DND-41 (cell line): ENCODE measurements at regions not wholly inside any gene's neighbourhood (a gene's known extent, or its start where the extent isn't known, plus 50 kb on each side); places are given as distances from the start of the nearest gene placed in this dataset.

Experiments
- ATAC-seq: fragments of 200-7000 bp; cut with Tn5 transposase; 3 replicates; pipeline ENCODE4 v1.9.1; 2021; ENCODE audit warnings: low read depth; ENCODE audit not compliant: insufficient read depth
- DNase-seq: peaks from one replicate; pipeline ENCODE4 v3.0.0-alpha.2; 2020
- H2AFZ ChIP-seq: 2 replicates; pipeline ENCODE4 v1.6.0; 2012; ENCODE audit warnings: low read depth, low read length
- H3K27ac ChIP-seq: 2 replicates; pipeline ENCODE4 v1.5.1; 2012; ENCODE audit warnings: low read length, inconsistent platforms
- H3K27me3 ChIP-seq: fragments of 200-600 bp; sonication (generic); 2 replicates; pipeline ENCODE4 v1.6.0; 2012; ENCODE audit warnings: low read length, mild to moderate bottlenecking, inconsistent platforms; ENCODE audit not compliant: insufficient read depth, poor library complexity
- H3K36me3 ChIP-seq: 2 replicates; pipeline ENCODE4 v1.5.1; 2012; ENCODE audit warnings: low read length, inconsistent platforms; ENCODE audit not compliant: insufficient read depth
- H3K4me1 ChIP-seq: 2 replicates; pipeline ENCODE4 v1.5.1; 2012; ENCODE audit warnings: mild to moderate bottlenecking, low read length; ENCODE audit not compliant: insufficient read depth
- H3K4me2 ChIP-seq: 2 replicates; pipeline ENCODE4 v1.6.0; 2012; ENCODE audit warnings: mild to moderate bottlenecking, moderate library complexity, low read length, inconsistent platforms; ENCODE audit not compliant: insufficient read depth
- H3K4me3 ChIP-seq, 2 experiments: fragments of 200-600 bp in 1 of 2; shearing (Covaris generic) in 1 of 2; 2 replicates each; pipeline ENCODE4 v1.5.1; 2012 to 2016; ENCODE audit warnings: inconsistent platforms in 2 of 2, low read length in 2 of 2, mild to moderate bottlenecking in 2 of 2, low read depth in 1 of 2, moderate library complexity in 1 of 2
- H3K79me2 ChIP-seq: 2 replicates; pipeline ENCODE4 v1.6.0; 2012; ENCODE audit warnings: low read length, inconsistent platforms; ENCODE audit not compliant: insufficient read depth
- H3K9ac ChIP-seq: 2 replicates; pipeline ENCODE4 v1.6.0; 2012; ENCODE audit warnings: low read depth, mild to moderate bottlenecking, inconsistent platforms, low read length, moderate library complexity
- H3K9me3 ChIP-seq: 2 replicates; pipeline ENCODE4 v1.5.1; 2012; ENCODE audit warnings: low read length, moderate library complexity, mild to moderate bottlenecking, inconsistent platforms; ENCODE audit not compliant: insufficient read depth, severe bottlenecking
- H4K20me1 ChIP-seq: 2 replicates; pipeline ENCODE4 v1.6.0; 2012; ENCODE audit warnings: low read length; ENCODE audit not compliant: insufficient read depth
- CTCF ChIP-seq: IDR thresholded peaks from 2 replicates; pipeline ENCODE4 v1.5.1; 2012; ENCODE audit warnings: borderline replicate concordance, low read length, moderate library complexity, mild to moderate bottlenecking; ENCODE audit not compliant: poor library complexity, severe bottlenecking; ENCODE audit errors: extremely low read depth
- EZH2 ChIP-seq: IDR thresholded peaks from 3 replicates; pipeline ENCODE4 v1.6.1; 2012; ENCODE audit warnings: borderline replicate concordance, low read depth, mild to moderate bottlenecking, moderate library complexity, low read length, inconsistent platforms; ENCODE audit not compliant: severe bottlenecking

- Histone ChIP-seq H3K36me3 (no peaks in the 10 kb centered on the region), H3K79me2 (no peaks in the 10 kb centered on the region), H2AFZ (no peak overlapping the region), H3K9ac (no peak overlapping the region), H3K27ac (no peak overlapping the region), H3K27me3 (no peaks in the 10 kb centered on the region), H3K4me1 (no peaks in the 10 kb centered on the region), H3K4me2 (no peak overlapping the region), H4K20me1 (no peaks in the 10 kb centered on the region), H3K4me3 (no peak overlapping the region), H3K9me3 (no peaks in the 10 kb centered on the region)
- ATAC-seq, result no peak
- DNase-seq, result no peak
- no peak for TF ChIP-seq CTCF
- no peak for TF ChIP-seq EZH2
Observed at GRCh38 chr13:73572824-73573223, 514.0 kb downstream of the KLF5 start.

DNA sequence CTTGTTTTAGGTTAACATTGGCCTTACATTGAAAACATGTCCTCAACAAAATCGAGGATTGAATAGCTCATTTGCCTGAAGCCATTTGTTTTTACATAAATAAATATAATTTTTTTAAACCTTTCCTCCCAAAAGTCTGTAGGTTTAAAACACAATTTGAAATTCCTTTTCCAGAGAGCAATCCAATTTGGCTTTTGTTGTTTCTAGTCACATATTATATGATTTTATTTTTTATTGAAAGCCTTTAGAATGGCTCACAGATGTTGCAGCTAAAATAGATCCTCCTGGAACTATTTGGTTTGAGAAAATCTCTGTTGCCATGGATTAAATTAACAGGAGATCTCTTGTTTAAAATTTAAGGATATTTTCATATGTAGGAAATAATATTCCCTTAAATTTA is 512.6 kb downstream of the KLF5 start:
- H3K79me2 ChIP-seq, result no peaks in the 10 kb centered on the region
- H3K4me2 ChIP-seq, result no peak overlapping the region
- TF ChIP-seq CTCF (no peak), EZH2 (no peak)
- no peak overlapping the region for H3K9ac ChIP-seq
- H2AFZ ChIP-seq, result no peak overlapping the region
- H3K27me3 ChIP-seq, result no peaks in the 10 kb centered on the region
- no peak overlapping the region for H3K27ac ChIP-seq
- H3K4me3 ChIP-seq, result no peak overlapping the region
- H3K4me1 ChIP-seq, result no peaks in the 10 kb centered on the region
- H4K20me1 ChIP-seq, result no peaks in the 10 kb centered on the region
- ATAC-seq, result no peak
- no peak for DNase-seq
- no peaks in the 10 kb centered on the region for H3K9me3 ChIP-seq
- H3K36me3 ChIP-seq, result no peaks in the 10 kb centered on the region

DNA sequence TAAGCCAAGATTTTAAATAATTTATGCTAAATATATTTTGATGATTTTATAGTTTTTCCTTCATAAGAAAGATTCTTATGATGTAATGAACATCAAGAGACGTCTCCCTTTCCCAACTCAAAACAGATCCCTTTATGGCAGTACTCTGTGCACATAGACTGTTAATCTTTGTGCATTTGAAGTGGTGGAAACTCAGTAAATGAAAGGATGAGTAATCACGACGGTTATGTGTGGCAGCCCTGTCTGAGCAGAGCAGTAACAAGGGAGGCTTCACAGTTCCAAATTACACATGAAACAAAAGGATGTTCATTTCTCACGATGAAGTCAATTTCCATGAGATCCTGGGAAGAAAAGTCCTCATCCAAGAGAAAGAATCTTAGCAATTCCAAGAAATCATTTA is 498.1 kb downstream of the KLF5 start:
- no peaks in the 10 kb centered on the region for H3K36me3 ChIP-seq
- H3K4me3 ChIP-seq, result no peak overlapping the region
- no peaks in the 10 kb centered on the region for H3K4me1 ChIP-seq
- TF ChIP-seq EZH2 (no peak), CTCF (no peak)
- H3K27me3 ChIP-seq, result no peaks in the 10 kb centered on the region
- DNase-seq (no peak), ATAC-seq (no peak)
- no peaks in the 10 kb centered on the region for H3K9me3 ChIP-seq
- H3K4me2 ChIP-seq, result no peak overlapping the region
- no peak overlapping the region for H2AFZ ChIP-seq
- H4K20me1 ChIP-seq, result no peaks in the 10 kb centered on the region
- no peaks in the 10 kb centered on the region for H3K79me2 ChIP-seq
- no peak overlapping the region for H3K27ac ChIP-seq
- H3K9ac ChIP-seq, result no peak overlapping the region

- no peak overlapping the region for H3K9ac ChIP-seq
- H3K36me3 ChIP-seq, result no peaks in the 10 kb centered on the region
- H3K4me3 ChIP-seq, result no peak overlapping the region
- no peak overlapping the region for H2AFZ ChIP-seq
- no peak overlapping the region for H3K27ac ChIP-seq
- TF ChIP-seq EZH2 (no peak), CTCF (no peak)
- DNase-seq, result no peak
- no peaks in the 10 kb centered on the region for H4K20me1 ChIP-seq
- no peaks in the 10 kb centered on the region for H3K27me3 ChIP-seq
- no peaks in the 10 kb centered on the region for H3K4me1 ChIP-seq
- H3K4me2 ChIP-seq, result no peak overlapping the region
- H3K9me3 ChIP-seq, result no peaks in the 10 kb centered on the region
- ATAC-seq, result no peak
- no peaks in the 10 kb centered on the region for H3K79me2 ChIP-seq
Observed at GRCh38 chr13:73556128-73556527, 497.3 kb downstream of the KLF5 start.
